Neural crest cell (in vitro differentiated cells): ENCODE measurements at regions not wholly inside any gene's neighbourhood (a gene's known extent, or its start where the extent isn't known, plus 50 kb on each side); places are given as distances from the start of the nearest gene placed in this dataset.

Source experiments
- DNase-seq: peaks from one replicate; pipeline ENCODE4 v3.0.0; 2021; ENCODE audit warnings: low read depth, mixed read lengths, low spot score
- H3K27ac Mint-ChIP-seq: one replicate; pipeline ENCODE4 v1.8.0; 2021; ENCODE audit warnings: mild to moderate bottlenecking, mixed read lengths; ENCODE audit not compliant: unreplicated experiment
- H3K27me3 Mint-ChIP-seq: 2 replicates; pipeline ENCODE4 v1.8.0; 2021; ENCODE audit warnings: low read depth, mild to moderate bottlenecking, mixed read lengths
- H3K36me3 Mint-ChIP-seq: 2 replicates; pipeline ENCODE4 v1.8.0; 2021; ENCODE audit warnings: low read depth, mild to moderate bottlenecking, mixed read lengths
- H3K4me1 Mint-ChIP-seq: 2 replicates; pipeline ENCODE4 v1.8.0; 2021; ENCODE audit warnings: mixed read lengths
- H3K4me3 Mint-ChIP-seq: one replicate; pipeline ENCODE4 v1.8.0; 2021; ENCODE audit warnings: mild to moderate bottlenecking, mixed read lengths
- H3K9me3 Mint-ChIP-seq: 2 replicates; pipeline ENCODE4 v1.8.0; 2021; ENCODE audit warnings: mixed read lengths
- TF ChIP-seq, protein P1 (sequence below): fragments of 200-600 bp; sonication (generic); conservative IDR thresholded peaks from 2 replicates; pipeline ENCODE4 v1.5.0; 2021; ENCODE audit warnings: antibody characterized with exemption, mild to moderate bottlenecking

DNA sequence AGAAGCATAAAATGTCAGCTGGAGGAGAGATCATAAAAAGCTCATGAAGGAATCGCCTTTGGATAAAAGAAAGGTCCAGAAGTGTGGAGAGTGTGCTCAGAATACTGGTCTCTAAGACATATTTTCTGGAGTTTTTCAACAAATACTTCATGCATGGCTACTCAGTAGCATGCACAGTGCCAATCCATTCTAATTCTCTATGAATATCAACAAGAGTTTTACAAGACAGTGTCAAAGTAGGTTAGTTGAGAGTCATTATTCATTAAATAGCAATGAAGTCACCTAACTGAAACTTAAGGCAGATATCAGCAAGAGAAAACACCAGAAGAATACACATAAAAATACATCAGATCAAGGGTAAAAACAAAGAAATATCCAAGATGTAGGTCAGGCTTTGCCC is 1243.2 kb upstream of the SLC10A2 start:
- Mint-ChIP-seq H3K36me3 (no peaks in the 10 kb centered on the region), H3K9me3 (no peaks in the 10 kb centered on the region), H3K4me3 (no peak overlapping the region), H3K4me1 (no peaks in the 10 kb centered on the region), H3K27ac (no peak overlapping the region), H3K27me3 (no peaks in the 10 kb centered on the region)
- TF ChIP-seq, protein P1, sequence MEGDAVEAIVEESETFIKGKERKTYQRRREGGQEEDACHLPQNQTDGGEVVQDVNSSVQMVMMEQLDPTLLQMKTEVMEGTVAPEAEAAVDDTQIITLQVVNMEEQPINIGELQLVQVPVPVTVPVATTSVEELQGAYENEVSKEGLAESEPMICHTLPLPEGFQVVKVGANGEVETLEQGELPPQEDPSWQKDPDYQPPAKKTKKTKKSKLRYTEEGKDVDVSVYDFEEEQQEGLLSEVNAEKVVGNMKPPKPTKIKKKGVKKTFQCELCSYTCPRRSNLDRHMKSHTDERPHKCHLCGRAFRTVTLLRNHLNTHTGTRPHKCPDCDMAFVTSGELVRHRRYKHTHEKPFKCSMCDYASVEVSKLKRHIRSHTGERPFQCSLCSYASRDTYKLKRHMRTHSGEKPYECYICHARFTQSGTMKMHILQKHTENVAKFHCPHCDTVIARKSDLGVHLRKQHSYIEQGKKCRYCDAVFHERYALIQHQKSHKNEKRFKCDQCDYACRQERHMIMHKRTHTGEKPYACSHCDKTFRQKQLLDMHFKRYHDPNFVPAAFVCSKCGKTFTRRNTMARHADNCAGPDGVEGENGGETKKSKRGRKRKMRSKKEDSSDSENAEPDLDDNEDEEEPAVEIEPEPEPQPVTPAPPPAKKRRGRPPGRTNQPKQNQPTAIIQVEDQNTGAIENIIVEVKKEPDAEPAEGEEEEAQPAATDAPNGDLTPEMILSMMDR, result no peak
- no peak for DNase-seq

DNA sequence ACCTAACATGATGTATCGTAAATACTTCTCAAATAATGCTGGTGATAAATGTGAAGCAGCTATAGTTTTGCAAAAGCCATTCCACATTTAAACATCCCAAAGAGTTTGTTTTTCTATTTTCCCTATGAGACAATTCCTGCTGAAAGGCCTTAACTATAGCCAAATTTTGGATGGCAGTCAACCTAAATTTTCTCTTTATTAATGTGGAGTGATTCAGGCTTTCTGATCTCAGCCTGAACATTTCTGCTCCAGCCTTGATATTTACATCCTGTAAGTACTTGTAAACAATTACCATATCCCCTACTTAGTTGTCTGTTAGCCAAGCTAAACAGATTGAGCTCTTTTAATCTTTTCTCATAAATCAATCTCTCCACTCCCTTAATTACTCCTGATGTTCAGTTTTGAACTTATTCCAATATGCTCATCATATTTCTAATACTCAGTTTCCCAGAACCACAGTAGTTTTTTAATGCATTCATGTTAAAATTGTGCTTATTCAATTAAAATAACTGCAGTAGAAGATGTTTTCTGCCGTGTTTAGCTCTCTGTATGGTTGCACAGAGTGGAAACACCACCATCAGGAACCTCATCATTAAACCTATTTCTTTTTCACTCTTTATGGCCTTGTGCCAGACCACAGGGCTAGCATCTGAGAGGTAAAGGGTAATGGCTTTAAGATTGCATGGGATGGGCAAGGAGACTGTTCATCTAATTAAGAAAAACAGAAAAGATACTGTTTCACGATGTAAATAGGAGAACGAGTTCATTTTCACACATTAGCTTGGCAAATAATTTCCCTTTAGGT is 1235.2 kb upstream of the SLC10A2 start:
- Mint-ChIP-seq H3K4me3 (no peak overlapping the region), H3K36me3 (no peaks in the 10 kb centered on the region), H3K27me3 (no peaks in the 10 kb centered on the region), H3K27ac (no peak overlapping the region), H3K4me1 (no peaks in the 10 kb centered on the region), H3K9me3 (no peaks in the 10 kb centered on the region)
- TF ChIP-seq, protein P1, result no peak
- no peak for DNase-seq

DNA sequence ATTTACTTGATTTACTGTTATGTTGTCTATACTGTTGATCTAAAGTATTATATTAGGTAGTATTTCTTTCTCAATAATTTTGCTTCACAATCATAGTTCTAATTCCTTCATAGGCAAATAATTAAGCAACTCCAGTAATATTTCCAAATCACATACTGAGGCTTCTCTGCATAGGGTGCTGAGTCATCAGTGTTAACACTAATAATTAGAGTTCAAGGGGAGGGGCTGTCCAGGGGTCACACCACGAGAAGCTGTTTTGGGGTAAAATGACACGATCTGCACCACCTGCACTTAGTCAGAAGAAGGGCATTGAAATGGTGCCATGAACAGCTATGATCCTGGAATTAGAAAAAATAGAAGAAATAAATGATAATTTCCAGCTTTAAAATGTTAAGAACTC is 1230.9 kb upstream of the SLC10A2 start:
- H3K4me1 Mint-ChIP-seq, result no peaks in the 10 kb centered on the region
- no peak overlapping the region for H3K27ac Mint-ChIP-seq
- DNase-seq, result no peak
- no peak overlapping the region for H3K4me3 Mint-ChIP-seq
- TF ChIP-seq, protein P1, result no peak
- no peaks in the 10 kb centered on the region for H3K27me3 Mint-ChIP-seq
- no peaks in the 10 kb centered on the region for H3K9me3 Mint-ChIP-seq
- no peaks in the 10 kb centered on the region for H3K36me3 Mint-ChIP-seq

DNA sequence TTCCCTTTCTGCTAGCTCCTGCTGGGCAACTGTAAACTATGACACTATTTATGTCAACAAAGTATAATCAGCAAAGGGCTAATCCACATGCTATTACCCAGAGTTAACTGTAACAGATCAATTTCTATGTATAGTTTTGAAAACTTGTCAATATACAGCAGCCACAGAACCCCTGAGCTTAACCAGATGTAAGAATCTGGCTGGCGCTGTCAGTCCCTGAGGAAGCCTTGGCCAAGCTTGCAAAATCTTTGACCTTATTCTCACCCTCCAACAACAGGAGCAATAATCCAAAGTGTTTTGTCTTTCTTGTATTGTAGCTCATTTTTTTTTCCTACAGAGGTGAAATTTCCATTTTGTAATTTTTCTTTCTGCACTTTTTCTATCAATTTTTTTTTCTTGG is 1230.1 kb upstream of the SLC10A2 start:
- no peak for DNase-seq
- TF ChIP-seq, protein P1, result no peak
- no peak overlapping the region for H3K4me3 Mint-ChIP-seq
- no peak overlapping the region for H3K27ac Mint-ChIP-seq
- no peaks in the 10 kb centered on the region for H3K4me1 Mint-ChIP-seq
- H3K27me3 Mint-ChIP-seq, result no peaks in the 10 kb centered on the region
- H3K9me3 Mint-ChIP-seq, result no peaks in the 10 kb centered on the region
- H3K36me3 Mint-ChIP-seq, result no peaks in the 10 kb centered on the region

DNA sequence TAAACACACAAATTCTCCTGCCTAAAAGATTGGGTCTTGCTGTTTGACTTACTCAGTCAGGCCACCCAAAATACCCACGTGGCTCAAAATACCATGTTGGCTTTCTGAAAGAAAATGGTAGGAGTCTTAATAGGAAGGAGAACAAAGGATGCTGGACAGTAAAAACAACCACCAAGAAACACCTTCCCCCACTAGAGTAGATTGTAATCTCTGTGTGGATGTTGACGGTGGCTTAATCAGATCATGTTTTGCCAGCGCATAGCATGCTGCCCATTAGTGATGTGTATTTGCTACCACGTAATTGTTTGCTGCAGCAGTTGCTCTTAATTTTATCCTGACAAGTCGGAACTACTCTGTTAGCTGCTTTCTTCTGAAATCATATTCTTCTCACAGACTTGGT is 1229.3 kb upstream of the SLC10A2 start:
- TF ChIP-seq, protein P1, result no peak
- Mint-ChIP-seq H3K9me3 (no peaks in the 10 kb centered on the region), H3K4me1 (no peaks in the 10 kb centered on the region), H3K27me3 (no peaks in the 10 kb centered on the region), H3K4me3 (no peak overlapping the region), H3K36me3 (no peaks in the 10 kb centered on the region), H3K27ac (no peak overlapping the region)
- DNase-seq, result no peak
